NCI-H2081 treated with DMSO at 0.1 percent for 48 hours (cell line): ENCODE measurements at regions not wholly inside any gene's neighbourhood (a gene's known extent, or its start where the extent isn't known, plus 50 kb on each side); places are given as distances from the start of the nearest gene placed in this dataset.
"Not testable (repeated sequence)": the region's sequence is repeated elsewhere in the genome, so short reads cannot be mapped to it uniquely, and the experiment has no call there.

Experiments used
- DNase-seq: peaks from one replicate; lab custom pipeline; 2025; lab: John Stamatoyannopoulos, UW

- no peak for DNase-seq
These were observed 295.7 kb downstream of the TUSC7 start for GRCh38 chr3:117005274-117005673.

- no peak for DNase-seq
These were observed 296.4 kb downstream of the TUSC7 start for GRCh38 chr3:117005911-117006522.

- DNase-seq, result no peak
These were observed 300.7 kb downstream of the TUSC7 start for GRCh38 chr3:117010318-117010717.

GRCh38 chr3:117011687-117012250 is 302.2 kb downstream of the TUSC7 start:
- DNase-seq, result no peak

- DNase-seq, result no peak
These were observed 306.8 kb downstream of the TUSC7 start for GRCh38 chr3:117016378-117016777.

- DNase-seq, result no peak
These were observed 307.7 kb downstream of the TUSC7 start for GRCh38 chr3:117017135-117017894.

GRCh38 chr3:117018655-117019054 is 309.1 kb downstream of the TUSC7 start:
- no peak for DNase-seq

- no peak for DNase-seq
These were observed 309.6 kb downstream of the TUSC7 start for GRCh38 chr3:117019082-117019713.

GRCh38 chr3:117026401-117026800 is 316.8 kb downstream of the TUSC7 start:
- DNase-seq, result no peak

- no peak for DNase-seq
These were observed 326.2 kb downstream of the TUSC7 start for GRCh38 chr3:117035745-117036144.

GRCh38 chr3:117036259-117036799 is 326.8 kb downstream of the TUSC7 start:
- no peak for DNase-seq

- DNase-seq, result no peak
These were observed 335.6 kb downstream of the TUSC7 start for GRCh38 chr3:117045143-117045542.

GRCh38 chr3:117047951-117048705 is 338.5 kb downstream of the TUSC7 start:
- no peak for DNase-seq

GRCh38 chr3:117052395-117052794 is 342.8 kb downstream of the TUSC7 start:
- DNase-seq, result no peak

GRCh38 chr3:117054556-117054955 is 345.0 kb downstream of the TUSC7 start:
- no peak for DNase-seq

GRCh38 chr3:117056946-117057345 is 347.4 kb downstream of the TUSC7 start:
- not testable (repeated sequence) for DNase-seq

GRCh38 chr3:117059067-117059955 is 349.7 kb downstream of the TUSC7 start:
- no peak for DNase-seq

- no peak for DNase-seq
These were observed 350.3 kb downstream of the TUSC7 start for GRCh38 chr3:117059956-117060270.

GRCh38 chr3:117063930-117064329 is 354.4 kb downstream of the TUSC7 start:
- no peak for DNase-seq

- no peak for DNase-seq
These were observed 358.7 kb downstream of the TUSC7 start for GRCh38 chr3:117068301-117068700.

- DNase-seq, result no peak
These were observed 365.2 kb downstream of the TUSC7 start for GRCh38 chr3:117074826-117075225.
